Calu3 (cell line): ENCODE measurements at regions not wholly inside any gene's neighbourhood (a gene's known extent, or its start where the extent isn't known, plus 50 kb on each side); places are given as distances from the start of the nearest gene placed in this dataset.

Experiments used
- BruUV-seq: library from RNA; stranded (reverse); fragments of 400-500 nt; replicated peaks from 2 replicates; lab custom pipeline; 2021; lab: Mats Ljungman, UMichigan
- CTCF ChIA-PET: fragments of 300-600 bp; sonication (Branson Sonifier 250); formaldehyde crosslinking; loops from one replicate; lab custom pipeline; 2022; ENCODE audit warnings: antibody characterized with exemption; lab: Charles Lee
- DNase-seq: peaks from one replicate; pipeline ENCODE4 v3.0.0; 2022
- H3K27ac Mint-ChIP-seq: one replicate; pipeline ENCODE4 v1.8.0; 2022; ENCODE audit warnings: mixed read lengths; ENCODE audit not compliant: unreplicated experiment
- H3K27me3 Mint-ChIP-seq: one replicate; pipeline ENCODE4 v1.8.0; 2022; ENCODE audit warnings: mixed read lengths; ENCODE audit not compliant: unreplicated experiment
- H3K36me3 Mint-ChIP-seq: one replicate; pipeline ENCODE4 v1.8.0; 2022; ENCODE audit warnings: mild to moderate bottlenecking, moderate library complexity, mixed read lengths; ENCODE audit not compliant: insufficient read depth, unreplicated experiment
- H3K4me1 Mint-ChIP-seq: one replicate; pipeline ENCODE4 v1.8.0; 2022; ENCODE audit warnings: mild to moderate bottlenecking, low read depth, mixed read lengths; ENCODE audit not compliant: unreplicated experiment
- H3K4me3 Mint-ChIP-seq: one replicate; pipeline ENCODE4 v1.8.0; 2022; ENCODE audit warnings: mild to moderate bottlenecking, low read depth, moderate library complexity, mixed read lengths; ENCODE audit not compliant: unreplicated experiment
- H3K9me3 Mint-ChIP-seq: one replicate; pipeline ENCODE4 v1.8.0; 2022; ENCODE audit warnings: low read depth, mixed read lengths; ENCODE audit not compliant: unreplicated experiment
- CTCF ChIP-seq: fragments of 200-600 bp; IDR thresholded peaks from one replicate; pipeline ENCODE4 v1.8.0; 2022; ENCODE audit warnings: antibody characterized with exemption; ENCODE audit not compliant: unreplicated experiment
- intact Hi-C: fragments of 100-400 bp; cut with micrococcal nuclease; formaldehyde crosslinking; loops from one replicate; pipeline ENCODE4 v1.10.0; 2022; ENCODE audit not compliant: unreplicated experiment

- Mint-ChIP-seq H3K36me3 (no peaks in the 10 kb centered on the region), H3K4me1 (peaks cover 3% of the 10 kb centered on the region), H3K27me3 (no peaks in the 10 kb centered on the region), H3K27ac (no peak overlapping the region), H3K9me3 (peaks cover 5% of the 10 kb centered on the region), H3K4me3 (no peak overlapping the region)
- no TSS peak for BruUV-seq
- no peak for TF ChIP-seq CTCF
- no peak for DNase-seq
- CTCF ChIA-PET: no interaction called here
- intact Hi-C loops: no loop called here
Measured at GRCh38 chr10:28858646-28859045, 181.3 kb downstream of the BAMBI start.

- no peak for TF ChIP-seq CTCF
- BruUV-seq: no TSS peak
- no peak for DNase-seq
- peaks cover 5% of the 10 kb centered on the region for H3K9me3 Mint-ChIP-seq
- no peaks in the 10 kb centered on the region for H3K36me3 Mint-ChIP-seq
- intact Hi-C loops: no loop called here
- no peaks in the 10 kb centered on the region for H3K4me1 Mint-ChIP-seq
- CTCF ChIA-PET: interaction anchor here (0.8 kb wide), 1 partner anchor 772 kb away, joined by 3 read pairs; no protein-coding TSS in a partner anchor
- H3K27ac Mint-ChIP-seq: no peak overlapping the region
- no peaks in the 10 kb centered on the region for H3K27me3 Mint-ChIP-seq
- H3K4me3 Mint-ChIP-seq: no peak overlapping the region
Measured at GRCh38 chr10:28859791-28860190, 182.5 kb downstream of the BAMBI start.

GRCh38 chr10:28862219-28862618 is 184.9 kb downstream of the BAMBI start:
- H3K27me3 Mint-ChIP-seq: no peaks in the 10 kb centered on the region
- H3K36me3 Mint-ChIP-seq: no peaks in the 10 kb centered on the region
- intact Hi-C loops: no loop called here
- TF ChIP-seq CTCF: no peak
- H3K4me1 Mint-ChIP-seq: no peaks in the 10 kb centered on the region
- CTCF ChIA-PET: no interaction called here
- no TSS peak for BruUV-seq
- no peak overlapping the region for H3K4me3 Mint-ChIP-seq
- DNase-seq: no peak
- H3K27ac Mint-ChIP-seq: no peak overlapping the region
- H3K9me3 Mint-ChIP-seq: peaks cover 5% of the 10 kb centered on the region

- BruUV-seq: no TSS peak
- CTCF ChIA-PET: no interaction called here
- Mint-ChIP-seq H3K9me3 (no peaks in the 10 kb centered on the region), H3K27ac (no peak overlapping the region), H3K4me3 (no peak overlapping the region), H3K27me3 (no peaks in the 10 kb centered on the region), H3K36me3 (no peaks in the 10 kb centered on the region), H3K4me1 (peaks cover 11% of the 10 kb centered on the region)
- intact Hi-C loops: no loop called here
- TF ChIP-seq CTCF: no peak
- no peak for DNase-seq
Measured at GRCh38 chr10:28869606-28870201, 192.4 kb downstream of the BAMBI start.
